Body of pancreas (tissue), 4 donors: ENCODE measurements at regions not wholly inside any gene's neighbourhood (a gene's known extent, or its start where the extent isn't known, plus 50 kb on each side); places are given as distances from the start of the nearest gene placed in this dataset.

Experiments used
- CTCF ChIP-seq, 7 experiments: fragments of 450-650 bp in 4 of 7; fragments of 200-600 bp in 3 of 7; sonication (generic) in 3 of 7; IDR thresholded peaks; one replicate each; pipeline ENCODE4 v1.5.1; 2016 to 2019; ENCODE audit warnings: antibody characterized with exemption in 7 of 7
- POLR2A ChIP-seq, 3 donors: fragments of 450-650 bp; IDR thresholded peaks; one replicate each; pipeline ENCODE4 v1.6.1; 2016; ENCODE audit warnings: antibody characterized with exemption in 3 of 3, mild to moderate bottlenecking in 2 of 3

GRCh38 chr11:23674866-23675265 lies 814.6 kb upstream of the CCDC179 start:
- TF ChIP-seq CTCF (IDR thresholded peaks at IDR 0.05) (no peak), POLR2A (IDR thresholded peaks at IDR 0.05) (no peak)
